ENCODE measurements at regions not wholly inside any gene's neighbourhood (a gene's known extent, or its start where the extent isn't known, plus 50 kb on each side); places are given as distances from the start of the nearest gene placed in this dataset.

- intact Hi-C loops (cut with micrococcal nuclease; ENCODE audit: unreplicated experiment) = no loop called here
- ChIA-PET CTCF (no interaction called here), POLR2A (ENCODE audit: unreplicated experiment) (interaction anchor here (0.6 kb wide), 1 partner anchor 320 kb away, joined by 3 read pairs; no protein-coding TSS in a partner anchor)
- no peak overlapping the region; the same call in 1 of the 2 replicates for H3K27ac ChIP-seq
- H3K9me3 ChIP-seq (ENCODE audit: insufficient read depth, low read depth) = no peaks in the 10 kb centered on the region
- peaks cover 29% of the 10 kb centered on the region for H3F3A ChIP-seq (ENCODE audit: insufficient read depth, low read depth)
- H2AFZ ChIP-seq = no peak overlapping the region
- no peaks in the 10 kb centered on the region for H3K9me2 ChIP-seq (ENCODE audit: insufficient read depth)
- no TSS peak for BruUV-seq (replicated peaks)
- peak; percentile 20 to 75 for DNase-seq
- H3K79me2 ChIP-seq (ENCODE audit: low read depth) = no peaks in the 10 kb centered on the region
- H3K4me3 ChIP-seq = no peak overlapping the region
- peaks cover 48% of the 10 kb centered on the region for H3K4me1 ChIP-seq (replicated peaks; ENCODE audit: insufficient read depth)
- H3K36me3 ChIP-seq (ENCODE audit: low read depth) = no peaks in the 10 kb centered on the region
- H3K27me3 ChIP-seq (ENCODE audit: insufficient read depth, low read depth) = no peaks in the 10 kb centered on the region
- peak overlapping the region; percentile 18; the same call in 1 of the 2 replicates for H3K4me2 ChIP-seq
- no peaks in the 10 kb centered on the region for H4K20me1 ChIP-seq (ENCODE audit: insufficient read depth)
- TF ChIP-seq CTCF (conservative IDR thresholded peaks at IDR 0.05) = no peak
Observed at GRCh38 chr6:106908386-106908840, 66.1 kb downstream of the CD24 start.

- POLR2A ChIA-PET (ENCODE audit: unreplicated experiment) = no interaction called here
- H3K27me3 ChIP-seq (ENCODE audit: insufficient read depth, low read depth) = no peaks in the 10 kb centered on the region
- no peaks in the 10 kb centered on the region for H3K9me3 ChIP-seq (ENCODE audit: insufficient read depth, low read depth)
- peaks cover 22% of the 10 kb centered on the region for H3F3A ChIP-seq (ENCODE audit: insufficient read depth, low read depth)
- H3K79me2 ChIP-seq (ENCODE audit: low read depth) = no peaks in the 10 kb centered on the region
- no peak overlapping the region for H2AFZ ChIP-seq
- H4K20me1 ChIP-seq (ENCODE audit: insufficient read depth) = no peaks in the 10 kb centered on the region
- DNase-seq = peak in 1 of 2 experiments; percentile 56
- H3K4me3 ChIP-seq = no peak overlapping the region
- intact Hi-C loops (cut with micrococcal nuclease; ENCODE audit: unreplicated experiment) = no loop called here
- H3K27ac ChIP-seq = no peak overlapping the region
- H3K36me3 ChIP-seq (ENCODE audit: low read depth) = no peaks in the 10 kb centered on the region
- peaks cover 42% of the 10 kb centered on the region for H3K4me1 ChIP-seq (replicated peaks; ENCODE audit: insufficient read depth)
- BruUV-seq (replicated peaks) = no TSS peak
- TF ChIP-seq EZH2 (IDR thresholded peaks at IDR 0.05; ENCODE audit: low read depth) (no peak), CTCF (conservative IDR thresholded peaks at IDR 0.05) (no peak)
- CTCF ChIA-PET = no interaction called here
- no peaks in the 10 kb centered on the region for H3K9me2 ChIP-seq (ENCODE audit: insufficient read depth)
- H3K4me2 ChIP-seq = no peak overlapping the region
Observed at GRCh38 chr6:106907754-106908153, 66.8 kb downstream of the CD24 start.

DNA sequence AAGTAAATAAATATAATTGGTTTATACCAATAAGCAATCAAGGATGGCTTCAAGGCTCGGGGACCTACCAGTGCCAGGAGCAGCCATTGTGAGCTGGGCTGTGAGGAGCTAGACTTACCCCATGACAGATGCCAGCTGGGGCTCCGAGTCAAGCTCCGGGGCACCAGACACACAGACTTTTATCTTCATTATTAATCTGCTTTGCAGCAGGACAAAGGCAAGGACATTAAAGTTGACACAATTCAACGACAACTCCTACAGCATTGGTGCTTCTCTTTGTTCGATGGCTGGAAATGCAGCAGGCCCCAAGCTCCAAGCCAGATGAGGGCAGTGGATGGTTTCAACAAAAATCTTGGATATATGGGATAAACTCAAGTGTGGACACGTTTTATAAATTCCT, 68.3 kb downstream of the CD24 start:
- H4K20me1 ChIP-seq (ENCODE audit: insufficient read depth) = no peaks in the 10 kb centered on the region
- no peak for DNase-seq
- no peak overlapping the region for H3K27ac ChIP-seq
- peaks cover 27% of the 10 kb centered on the region for H3K4me1 ChIP-seq (replicated peaks; ENCODE audit: insufficient read depth)
- no peaks in the 10 kb centered on the region for H3K79me2 ChIP-seq (ENCODE audit: low read depth)
- CTCF ChIA-PET = no interaction called here
- no TSS peak for BruUV-seq (replicated peaks)
- no peaks in the 10 kb centered on the region for H3K36me3 ChIP-seq (ENCODE audit: low read depth)
- H3K4me2 ChIP-seq = no peak overlapping the region
- peaks cover 9% of the 10 kb centered on the region; the same call in 1 of the 2 replicates for H3F3A ChIP-seq (ENCODE audit: insufficient read depth, low read depth)
- TF ChIP-seq CTCF (conservative IDR thresholded peaks at IDR 0.05) (no peak), EZH2 (IDR thresholded peaks at IDR 0.05; ENCODE audit: low read depth) (no peak)
- H3K9me3 ChIP-seq (ENCODE audit: insufficient read depth, low read depth) = peaks cover 4% of the 10 kb centered on the region; the same call in 1 of the 2 replicates
- POLR2A ChIA-PET (ENCODE audit: unreplicated experiment) = no interaction called here
- H3K4me3 ChIP-seq = no peak overlapping the region
- H3K9me2 ChIP-seq (ENCODE audit: insufficient read depth) = no peaks in the 10 kb centered on the region
- no peak overlapping the region for H2AFZ ChIP-seq
- H3K27me3 ChIP-seq (ENCODE audit: insufficient read depth, low read depth) = no peaks in the 10 kb centered on the region
- intact Hi-C loops (cut with micrococcal nuclease; ENCODE audit: unreplicated experiment) = no loop called here

Data from PC-9 (cell line).